ENCODE measurements at regions not wholly inside any gene's neighbourhood (a gene's known extent, or its start where the extent isn't known, plus 50 kb on each side); places are given as distances from the start of the nearest gene placed in this dataset.

- H3K9ac ChIP-seq (ENCODE audit: low read depth, low read length), result peak overlapping the region; percentile 36
- peaks cover 21% of the 10 kb centered on the region for H3K4me1 ChIP-seq (ENCODE audit: insufficient read depth, low read length)
- H3K36me3 ChIP-seq (ENCODE audit: insufficient read depth, low read length), result no peaks in the 10 kb centered on the region
- H3K9me3 ChIP-seq (ENCODE audit: control insufficient read depth, insufficient read depth, low read length), result no peaks in the 10 kb centered on the region
Measured at GRCh38 chr14:65281991-65282895, 130.3 kb upstream of the FUT8 start.

- H3K36me3 ChIP-seq (ENCODE audit: insufficient read depth, low read length), result no peaks in the 10 kb centered on the region
- H3K4me1 ChIP-seq (ENCODE audit: insufficient read depth, low read length), result peaks cover 26% of the 10 kb centered on the region
- H3K9me3 ChIP-seq (ENCODE audit: control insufficient read depth, insufficient read depth, low read length), result no peaks in the 10 kb centered on the region
- H3K9ac ChIP-seq (ENCODE audit: low read depth, low read length), result peak overlapping the region; percentile 36
Measured at GRCh38 chr14:65282896-65283253, 129.7 kb upstream of the FUT8 start.

GRCh38 chr14:65286443-65286842 lies 126.1 kb upstream of the FUT8 start:
- Histone ChIP-seq H3K9me3 (ENCODE audit: control insufficient read depth, insufficient read depth, low read length) (no peaks in the 10 kb centered on the region), H3K4me1 (ENCODE audit: insufficient read depth, low read length) (peaks cover 28% of the 10 kb centered on the region), H3K36me3 (ENCODE audit: insufficient read depth, low read length) (no peaks in the 10 kb centered on the region), H3K9ac (ENCODE audit: low read depth, low read length) (no peak overlapping the region)

GRCh38 chr14:65287264-65288131 lies 125.0 kb upstream of the FUT8 start:
- Histone ChIP-seq H3K9ac (ENCODE audit: low read depth, low read length) (no peak overlapping the region), H3K9me3 (ENCODE audit: control insufficient read depth, insufficient read depth, low read length) (no peaks in the 10 kb centered on the region), H3K36me3 (ENCODE audit: insufficient read depth, low read length) (no peaks in the 10 kb centered on the region), H3K4me1 (ENCODE audit: insufficient read depth, low read length) (peaks cover 25% of the 10 kb centered on the region)

GRCh38 chr14:65290830-65291229 lies 121.7 kb upstream of the FUT8 start:
- H3K36me3 ChIP-seq (ENCODE audit: insufficient read depth, low read length), result no peaks in the 10 kb centered on the region
- no peak overlapping the region for H3K9ac ChIP-seq (ENCODE audit: low read depth, low read length)
- peaks cover 15% of the 10 kb centered on the region; the same call in 1 of the 2 replicates for H3K4me1 ChIP-seq (ENCODE audit: insufficient read depth, low read length)

GRCh38 chr14:65291531-65291930 lies 121.0 kb upstream of the FUT8 start:
- no peaks in the 10 kb centered on the region for H3K36me3 ChIP-seq (ENCODE audit: insufficient read depth, low read length)
- H3K4me1 ChIP-seq (ENCODE audit: insufficient read depth, low read length), result peaks cover 14% of the 10 kb centered on the region; the same call in 1 of the 2 replicates
- H3K9me3 ChIP-seq (ENCODE audit: control insufficient read depth, insufficient read depth, low read length), result no peaks in the 10 kb centered on the region
- H3K9ac ChIP-seq (ENCODE audit: low read depth, low read length), result no peak overlapping the region

More at GRCh38 chr14:65290830-65291229, 121.7 kb upstream of the FUT8 start:
- no peaks in the 10 kb centered on the region for H3K9me3 ChIP-seq (ENCODE audit: control insufficient read depth, insufficient read depth, low read length)

GRCh38 chr14:65294816-65295215 lies 117.7 kb upstream of the FUT8 start:
- Histone ChIP-seq H3K4me1 (ENCODE audit: insufficient read depth, low read length) (no peaks in the 10 kb centered on the region), H3K36me3 (ENCODE audit: insufficient read depth, low read length) (no peaks in the 10 kb centered on the region), H3K9ac (ENCODE audit: low read depth, low read length) (no peak overlapping the region), H3K9me3 (ENCODE audit: control insufficient read depth, insufficient read depth, low read length) (no peaks in the 10 kb centered on the region)

- no peak overlapping the region for H3K9ac ChIP-seq (ENCODE audit: low read depth, low read length)
- no peaks in the 10 kb centered on the region for H3K36me3 ChIP-seq (ENCODE audit: insufficient read depth, low read length)
- no peaks in the 10 kb centered on the region for H3K4me1 ChIP-seq (ENCODE audit: insufficient read depth, low read length)
- H3K9me3 ChIP-seq (ENCODE audit: control insufficient read depth, insufficient read depth, low read length), result no peaks in the 10 kb centered on the region
Measured at GRCh38 chr14:65296402-65296801, 116.1 kb upstream of the FUT8 start.

GRCh38 chr14:65296876-65297275 lies 115.7 kb upstream of the FUT8 start:
- Histone ChIP-seq H3K9ac (ENCODE audit: low read depth, low read length) (no peak overlapping the region), H3K9me3 (ENCODE audit: control insufficient read depth, insufficient read depth, low read length) (no peaks in the 10 kb centered on the region), H3K36me3 (ENCODE audit: insufficient read depth, low read length) (no peaks in the 10 kb centered on the region), H3K4me1 (ENCODE audit: insufficient read depth, low read length) (no peaks in the 10 kb centered on the region)

- H3K4me1 ChIP-seq (ENCODE audit: insufficient read depth, low read length), result peaks cover 5% of the 10 kb centered on the region; the same call in 1 of the 2 replicates
- H3K9ac ChIP-seq (ENCODE audit: low read depth, low read length), result no peak overlapping the region
- no peaks in the 10 kb centered on the region for H3K9me3 ChIP-seq (ENCODE audit: control insufficient read depth, insufficient read depth, low read length)
- H3K36me3 ChIP-seq (ENCODE audit: insufficient read depth, low read length), result no peaks in the 10 kb centered on the region
Measured at GRCh38 chr14:65297744-65298143, 114.8 kb upstream of the FUT8 start.

GRCh38 chr14:65299826-65300225 lies 112.7 kb upstream of the FUT8 start:
- H3K36me3 ChIP-seq (ENCODE audit: insufficient read depth, low read length), result no peaks in the 10 kb centered on the region
- H3K9me3 ChIP-seq (ENCODE audit: control insufficient read depth, insufficient read depth, low read length), result no peaks in the 10 kb centered on the region
- H3K9ac ChIP-seq (ENCODE audit: low read depth, low read length), result no peak overlapping the region
- peaks cover 10% of the 10 kb centered on the region for H3K4me1 ChIP-seq (ENCODE audit: insufficient read depth, low read length)

- Histone ChIP-seq H3K4me1 (ENCODE audit: insufficient read depth, low read length) (peaks cover 10% of the 10 kb centered on the region), H3K9ac (ENCODE audit: low read depth, low read length) (no peak overlapping the region), H3K9me3 (ENCODE audit: control insufficient read depth, insufficient read depth, low read length) (no peaks in the 10 kb centered on the region), H3K36me3 (ENCODE audit: insufficient read depth, low read length) (no peaks in the 10 kb centered on the region)
Measured at GRCh38 chr14:65301862-65302539, 110.5 kb upstream of the FUT8 start.

- Histone ChIP-seq H3K9me3 (ENCODE audit: control insufficient read depth, insufficient read depth, low read length) (no peaks in the 10 kb centered on the region), H3K9ac (ENCODE audit: low read depth, low read length) (no peak overlapping the region), H3K36me3 (ENCODE audit: insufficient read depth, low read length) (no peaks in the 10 kb centered on the region), H3K4me1 (ENCODE audit: insufficient read depth, low read length) (peaks cover 10% of the 10 kb centered on the region)
Measured at GRCh38 chr14:65302571-65303189, 109.8 kb upstream of the FUT8 start.

Measured in ES-I3 (cell line).